Small intestine (tissue), 7 donors: ENCODE measurements at regions not wholly inside any gene's neighbourhood (a gene's known extent, or its start where the extent isn't known, plus 50 kb on each side); places are given as distances from the start of the nearest gene placed in this dataset.
A peak's percentile ranks its signal among the peaks of the same experiment; 100 is the strongest.
"Not testable (repeated sequence)": the region's sequence is repeated elsewhere in the genome, so short reads cannot be mapped to it uniquely, and the experiment has no call there.

Experiments used
- DNase-seq, 2 donors: peaks; one replicate each; pipeline versions ENCODE4 v3.0.0 to v3.0.0-alpha.2; 2013
- FAIRE-seq: peaks from 2 replicates; lab custom pipeline; 2012; peaks lifted over from hg19 to GRCh38; lab: Jason Lieb, UNC
- H3K27ac ChIP-seq, 3 donors: one replicate each; pipeline ENCODE4 v1.5.1; 2013; ENCODE audit warnings: low read length in 2 of 3, mild to moderate bottlenecking in 2 of 3, control low read depth in 1 of 3, inconsistent platforms in 1 of 3, low read depth in 1 of 3, moderate library complexity in 1 of 3
- H3K27me3 ChIP-seq, 3 donors: one replicate each; pipeline ENCODE4 v1.6.1; 2013; ENCODE audit warnings: low read length in 3 of 3, inconsistent platforms in 1 of 3; ENCODE audit not compliant: control insufficient read depth in 3 of 3, insufficient read depth in 3 of 3
- H3K36me3 ChIP-seq, 3 donors: one replicate each; pipeline ENCODE4 v1.6.1; 2013; ENCODE audit warnings: low read length in 3 of 3, inconsistent platforms in 1 of 3, low read depth in 1 of 3, mild to moderate bottlenecking in 1 of 3, moderate library complexity in 1 of 3; ENCODE audit not compliant: control insufficient read depth in 3 of 3, insufficient read depth in 2 of 3
- H3K4me1 ChIP-seq, 3 donors: one replicate each; pipeline ENCODE4 v1.6.1; 2013; ENCODE audit warnings: low read length in 2 of 3, inconsistent platforms in 1 of 3, low read depth in 1 of 3, mild to moderate bottlenecking in 1 of 3, moderate library complexity in 1 of 3; ENCODE audit not compliant: control insufficient read depth in 3 of 3, insufficient read depth in 2 of 3
- H3K4me3 ChIP-seq, 3 donors: one replicate each; pipeline ENCODE4 v1.5.1; 2013; ENCODE audit warnings: low read length in 3 of 3, control low read depth in 1 of 3, inconsistent platforms in 1 of 3, low read depth in 1 of 3, mild to moderate bottlenecking in 1 of 3, moderate library complexity in 1 of 3
- H3K9me3 ChIP-seq, 2 donors: one replicate each; pipeline ENCODE4 v1.6.1; 2013; ENCODE audit warnings: low read depth in 1 of 2, low read length in 1 of 2; ENCODE audit not compliant: control insufficient read depth in 2 of 2, insufficient read depth in 1 of 2
- WGBS, 3 donors: extraction: QIAGEN DNeasy Blood & Tissue Kit; methylation state at CpG; one replicate each; pipeline ENCODE4 v1.1.7; 2013; 5-methylcytosine and 5-hydroxymethylcytosine counted together
- donor health status: healthy with polysubstance abuse.
- donor health status: control.
- donor health status: control.
- donor health status: Bipolar disorder and iron deficiency.
- donor health status: healthy.

DNA sequence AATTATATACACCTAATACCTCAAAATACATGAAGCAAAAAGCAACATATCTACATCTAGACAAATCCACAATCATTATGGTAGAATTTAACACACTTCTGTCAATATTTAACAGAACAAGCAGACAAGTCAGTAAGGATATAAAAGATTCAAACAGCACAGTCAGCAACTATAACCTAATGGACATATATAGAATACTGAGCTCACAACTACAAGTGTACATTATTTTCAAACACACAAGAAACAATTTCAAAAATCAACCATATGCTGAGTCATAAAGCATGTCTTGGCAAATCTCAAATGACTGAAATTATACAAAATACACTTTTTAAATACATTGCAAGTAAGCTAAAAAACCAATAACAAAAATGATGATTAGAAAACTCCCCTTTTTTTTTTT, 178.0 kb downstream of the TOMM20 start:
- Histone ChIP-seq H3K4me3 (no peak overlapping the region), H3K27me3 (no peaks in the 10 kb centered on the region), H3K27ac (peak overlapping the region in 1 of 3 donors; percentile 32), H3K4me1 (peaks cover 3 to 21% (median 15%) of the 10 kb centered on the region in 3 donors), H3K9me3 (peaks cover 0 to 9% of the 10 kb centered on the region in 2 donors), H3K36me3 (no peaks in the 10 kb centered on the region)
- FAIRE-seq, result no peak
- DNase-seq, result peak in 1 of 2 donors; percentile 43

GRCh38 chr1:234949528-234949927, 179.1 kb downstream of the TOMM20 start:
- H3K36me3 ChIP-seq, H3K27me3 ChIP-seq, H3K27ac ChIP-seq, FAIRE-seq, H3K4me3 ChIP-seq, DNase-seq, H3K9me3 ChIP-seq: not testable (repeated sequence)
- WGBS, 3 donors, result 94 to 97% (median 95%) methylated on average over 6 of the region's 6 CpGs
- H3K4me1 ChIP-seq, result peaks cover under 1 to 11% (median 5%) of the 10 kb centered on the region in 3 donors

GRCh38 chr1:234944439-234945344, 183.9 kb downstream of the TOMM20 start:
- Histone ChIP-seq H3K27me3 (no peaks in the 10 kb centered on the region), H3K4me3 (no peak overlapping the region), H3K9me3 (peaks cover 0 to 14% of the 10 kb centered on the region in 2 donors), H3K4me1 (no peaks in the 10 kb centered on the region), H3K36me3 (no peaks in the 10 kb centered on the region), H3K27ac (peak overlapping the region in 1 of 3 donors; percentile 36)
- WGBS, 3 donors, result 69 to 86% (median 84%) methylated on average over 6 of the region's 6 CpGs
- no peak for DNase-seq
- FAIRE-seq, result no peak

DNA sequence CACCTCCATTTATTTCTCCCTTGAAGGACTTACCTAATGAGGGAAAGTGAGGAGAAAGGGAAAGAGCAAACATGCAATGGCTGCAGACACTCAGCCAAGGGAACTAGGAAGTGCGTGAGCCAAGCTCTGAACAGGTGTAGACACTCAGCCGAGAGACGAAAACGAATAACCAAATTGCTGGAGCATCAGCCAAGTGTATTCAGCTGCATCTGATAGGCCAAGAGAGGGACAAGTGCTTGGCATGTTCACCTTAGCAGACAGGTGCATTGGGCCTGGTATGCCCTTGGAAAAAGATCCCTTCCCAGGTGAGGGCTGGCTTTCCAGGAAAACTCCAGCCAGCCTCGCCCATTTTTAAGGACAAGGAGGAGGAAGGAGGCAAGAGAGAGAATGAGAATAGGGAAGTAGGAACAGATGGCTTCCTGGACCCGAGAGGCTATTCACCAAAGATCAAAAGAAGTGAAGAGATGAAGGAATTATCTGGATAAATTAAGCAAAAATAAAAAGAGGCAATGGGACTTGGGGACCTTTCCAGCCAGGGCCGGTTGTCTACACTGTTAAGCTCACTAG, 184.7 kb downstream of the TOMM20 start:
- Histone ChIP-seq H3K36me3 (no peaks in the 10 kb centered on the region), H3K9me3 (peaks cover 0 to 8% of the 10 kb centered on the region in 2 donors), H3K4me1 (no peaks in the 10 kb centered on the region), H3K27me3 (no peaks in the 10 kb centered on the region), H3K4me3 (no peak overlapping the region), H3K27ac (no peak overlapping the region)
- FAIRE-seq (no peak), DNase-seq (no peak)
- WGBS, 3 donors, result 68 to 76% (median 75%) methylated on average over 7 of the region's 7 CpGs

- no peaks in the 10 kb centered on the region for H3K27me3 ChIP-seq
- H3K27ac ChIP-seq, result no peak overlapping the region
- no peaks in the 10 kb centered on the region for H3K4me1 ChIP-seq
- H3K4me3 ChIP-seq, result no peak overlapping the region
- DNase-seq (no peak), FAIRE-seq (no peak)
- H3K9me3 ChIP-seq, result peaks cover 0 to 8% of the 10 kb centered on the region in 2 donors
- no peaks in the 10 kb centered on the region for H3K36me3 ChIP-seq
- WGBS, 3 donors, result 85 to 93% (median 90%) methylated on average over 5 of the region's 5 CpGs
Observed at GRCh38 chr1:234942879-234943506, 185.6 kb downstream of the TOMM20 start.

GRCh38 chr1:234942012-234942332, 186.7 kb downstream of the TOMM20 start:
- Histone ChIP-seq H3K27me3 (no peaks in the 10 kb centered on the region), H3K9me3 (peaks cover 0 to 8% of the 10 kb centered on the region in 2 donors), H3K4me1 (no peaks in the 10 kb centered on the region), H3K36me3 (no peaks in the 10 kb centered on the region), H3K27ac (no peak overlapping the region), H3K4me3 (no peak overlapping the region)
- no peak for DNase-seq
- no peak for FAIRE-seq
- 86 to 97% (median 93%) methylated on average over 4 of the region's 4 CpGs for WGBS, 3 donors

DNA sequence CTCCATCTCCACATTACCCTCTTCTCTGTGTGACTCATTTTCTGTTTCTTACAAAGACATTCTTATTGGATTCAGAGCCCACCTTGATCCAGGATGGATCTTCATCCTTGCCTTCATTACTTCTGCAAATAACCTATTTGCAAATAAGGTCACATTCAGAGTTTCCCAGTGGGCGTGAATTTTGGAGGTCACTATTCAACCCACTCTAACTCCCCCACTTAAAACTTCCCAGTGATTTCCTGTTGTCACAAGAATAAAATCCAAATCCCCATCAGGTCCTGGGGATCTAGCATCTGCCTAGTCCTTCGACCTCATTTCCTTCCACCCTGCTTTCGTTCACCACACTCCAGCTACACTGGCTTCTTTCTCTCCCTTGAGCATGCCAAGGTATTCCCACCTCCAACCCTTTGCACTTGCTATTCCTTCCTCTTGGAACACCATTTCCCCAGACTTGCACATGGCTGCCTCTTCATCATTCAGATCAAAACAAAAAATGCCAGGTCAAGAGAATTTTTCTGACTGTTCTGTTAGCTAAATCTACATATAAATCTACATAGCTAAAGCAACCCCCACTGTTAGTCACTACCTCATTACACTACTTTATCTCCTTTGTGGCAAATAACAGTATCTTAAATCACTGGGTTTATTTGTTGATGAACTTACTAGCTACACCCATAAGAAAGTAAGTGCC, 187.2 kb downstream of the TOMM20 start:
- WGBS, 3 donors, result 81 to 96% (median 86%) methylated on average over 3 of the region's 3 CpGs
- H3K27ac ChIP-seq, result no peak overlapping the region
- H3K4me1 ChIP-seq, result no peaks in the 10 kb centered on the region
- FAIRE-seq, result no peak
- no peak for DNase-seq
- no peaks in the 10 kb centered on the region for H3K27me3 ChIP-seq
- no peaks in the 10 kb centered on the region for H3K36me3 ChIP-seq
- H3K4me3 ChIP-seq, result no peak overlapping the region
- peaks cover 0 to 8% of the 10 kb centered on the region in 2 donors for H3K9me3 ChIP-seq

GRCh38 chr1:234940841-234941240, 187.8 kb downstream of the TOMM20 start:
- FAIRE-seq (no peak), DNase-seq (no peak)
- no peaks in the 10 kb centered on the region for H3K36me3 ChIP-seq
- H3K27ac ChIP-seq, result no peak overlapping the region
- H3K9me3 ChIP-seq, result peaks cover 0 to 8% of the 10 kb centered on the region in 2 donors
- WGBS, 3 donors, result 94 to 97% (median 96%) methylated on average over 7 of the region's 7 CpGs
- no peaks in the 10 kb centered on the region for H3K27me3 ChIP-seq
- no peaks in the 10 kb centered on the region for H3K4me1 ChIP-seq
- H3K4me3 ChIP-seq, result no peak overlapping the region
